KG1 (cell line): ENCODE measurements at regions not wholly inside any gene's neighbourhood (a gene's known extent, or its start where the extent isn't known, plus 50 kb on each side); places are given as distances from the start of the nearest gene placed in this dataset.
A peak's percentile ranks its signal among the peaks of the same experiment; 100 is the strongest.
"Not testable (repeated sequence)": the region's sequence is repeated elsewhere in the genome, so short reads cannot be mapped to it uniquely, and the experiment has no call there.

Experiments
- DNase-seq: peaks from one replicate; lab custom pipeline; 2025; lab: John Stamatoyannopoulos, UW

DNA sequence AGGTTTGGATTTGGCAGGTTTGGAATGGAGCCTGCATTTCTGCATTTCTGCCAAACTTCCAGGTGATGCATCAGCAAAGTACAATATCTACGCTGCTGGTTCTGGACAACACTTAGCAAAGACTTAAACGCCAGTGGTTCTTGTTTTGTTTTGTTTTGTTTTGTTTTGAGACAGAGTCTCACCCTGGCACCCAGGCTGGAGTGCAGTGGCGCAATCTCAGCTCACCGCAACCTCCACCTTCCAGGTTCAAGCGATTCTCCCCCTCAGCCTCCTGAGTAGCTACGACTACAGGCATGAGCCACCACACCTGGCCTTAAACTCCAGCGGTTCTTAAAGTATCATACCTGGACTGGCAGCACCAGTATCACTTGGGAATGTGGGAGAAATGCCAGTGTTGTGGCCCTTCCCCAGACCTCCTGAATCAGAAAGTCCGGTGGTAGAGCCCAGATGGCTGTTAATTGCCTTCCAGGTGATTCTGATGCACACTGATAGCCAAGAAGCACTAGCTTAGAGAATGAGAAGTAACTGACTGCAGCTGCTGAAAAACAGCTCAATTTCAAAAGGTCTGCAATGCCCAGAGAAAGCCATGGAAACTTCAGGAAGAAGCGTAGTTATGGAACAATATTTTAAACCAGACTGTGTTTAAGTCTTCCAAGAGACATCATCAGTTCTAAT lies 114.8 kb upstream of the FOXN3 start:
- DNase-seq, result no peak

DNA sequence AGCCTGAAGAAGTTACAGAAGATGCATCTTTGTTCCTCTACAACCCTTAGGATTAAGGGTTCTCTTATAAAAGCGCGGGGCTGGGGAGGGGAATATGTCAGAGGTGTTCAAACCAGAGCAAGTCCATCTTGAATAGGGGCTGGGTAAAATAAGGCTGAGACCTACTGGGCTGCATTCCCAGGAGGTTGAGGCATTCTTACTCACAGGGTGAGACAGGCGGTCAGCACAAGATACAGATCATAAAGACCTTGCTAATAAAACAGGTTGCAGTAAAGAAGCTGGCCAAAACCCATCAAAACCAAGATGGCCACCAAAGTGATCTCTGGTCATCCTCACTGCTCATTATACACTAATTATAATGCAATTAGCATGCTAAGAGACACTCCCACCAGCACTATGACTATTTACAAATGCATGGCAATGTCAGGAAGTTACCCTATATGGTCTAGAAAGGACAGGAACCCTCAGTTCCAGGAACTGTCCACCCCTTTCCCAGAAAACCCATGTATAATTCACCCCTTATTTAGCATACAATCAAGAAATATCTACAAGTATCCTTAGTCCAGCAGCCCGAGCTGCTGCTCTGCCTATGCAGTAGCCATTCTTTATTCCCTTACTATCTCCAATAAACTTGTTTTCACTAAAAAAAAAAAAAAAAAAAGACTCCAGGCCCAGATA lies 108.1 kb upstream of the FOXN3 start:
- no peak for DNase-seq

DNA sequence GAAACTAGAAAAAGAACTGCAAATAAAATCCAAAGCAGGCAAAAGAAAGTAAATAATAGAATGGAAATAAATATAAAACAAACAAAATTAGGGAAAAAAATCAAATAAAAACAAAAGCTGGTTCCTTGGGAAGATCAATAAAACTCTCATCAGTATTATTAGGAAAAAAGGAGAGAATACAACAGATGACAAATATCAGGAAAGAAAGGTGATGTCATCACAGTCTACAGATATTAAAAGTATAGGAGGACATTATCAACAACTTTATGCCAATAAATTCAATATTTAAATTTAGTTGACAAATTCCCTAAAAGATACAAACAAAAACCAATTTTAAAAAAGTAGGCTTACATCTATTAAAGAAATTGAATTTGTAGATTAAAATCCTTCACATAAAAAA lies 107.4 kb upstream of the FOXN3 start:
- no peak for DNase-seq

DNA sequence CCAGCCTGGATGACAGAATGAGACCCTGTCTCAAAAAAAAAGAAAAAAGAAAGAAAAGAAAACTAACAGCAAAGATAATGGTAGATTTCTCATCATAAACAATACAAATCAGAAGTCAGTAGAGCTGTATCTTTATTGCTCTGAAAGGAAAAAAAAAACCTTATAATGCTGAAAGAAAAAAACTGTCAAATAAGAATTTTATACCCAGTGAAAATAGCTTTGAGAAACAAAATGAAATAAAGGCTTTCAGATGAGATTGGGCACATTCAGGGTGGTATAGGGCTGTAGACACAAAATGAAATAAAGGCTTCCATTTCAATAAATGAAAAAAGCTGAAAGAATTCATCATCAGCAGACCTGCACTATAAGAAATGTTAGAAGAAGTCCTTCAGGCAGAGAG lies 105.0 kb upstream of the FOXN3 start:
- no peak for DNase-seq

DNA sequence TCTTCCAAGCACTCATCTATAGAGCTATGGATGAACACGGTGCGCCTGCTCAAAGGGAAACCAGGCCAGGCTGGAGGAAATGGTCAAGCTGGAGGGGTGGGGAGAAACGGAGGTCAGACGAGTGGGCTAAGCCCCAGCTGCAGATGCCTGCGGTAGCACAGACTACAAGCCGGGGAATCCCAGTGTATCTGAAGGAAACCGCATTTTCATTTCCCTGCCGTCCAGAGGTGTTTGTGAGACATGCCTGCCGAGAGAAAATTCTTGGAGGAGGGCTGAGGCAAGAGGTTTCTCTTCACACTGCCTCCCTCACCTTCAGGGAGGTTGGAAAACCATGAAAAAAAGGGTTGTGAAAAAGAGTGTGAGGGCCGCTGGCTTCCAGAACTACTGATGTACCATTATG lies 102.0 kb upstream of the FOXN3 start:
- no peak for DNase-seq

DNA sequence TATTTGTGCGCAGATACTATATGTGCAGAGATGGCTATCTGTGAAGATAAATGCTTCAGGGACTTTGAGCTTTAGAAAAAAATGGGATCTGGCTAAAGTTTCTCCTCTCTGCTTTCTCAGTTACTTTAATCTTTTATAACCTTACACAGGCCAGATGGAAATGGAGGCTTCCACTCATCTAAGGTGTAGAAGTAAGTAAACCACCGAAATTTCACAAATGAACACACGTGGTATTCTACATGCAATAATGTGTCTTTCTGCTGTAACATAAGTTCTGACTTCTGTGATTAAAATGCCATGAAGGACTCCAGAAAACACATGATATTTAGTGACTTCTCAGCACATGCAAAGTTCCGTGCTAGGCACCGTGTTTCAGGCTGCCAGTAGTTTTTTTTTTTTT lies 99.1 kb upstream of the FOXN3 start:
- DNase-seq, result no peak

DNA sequence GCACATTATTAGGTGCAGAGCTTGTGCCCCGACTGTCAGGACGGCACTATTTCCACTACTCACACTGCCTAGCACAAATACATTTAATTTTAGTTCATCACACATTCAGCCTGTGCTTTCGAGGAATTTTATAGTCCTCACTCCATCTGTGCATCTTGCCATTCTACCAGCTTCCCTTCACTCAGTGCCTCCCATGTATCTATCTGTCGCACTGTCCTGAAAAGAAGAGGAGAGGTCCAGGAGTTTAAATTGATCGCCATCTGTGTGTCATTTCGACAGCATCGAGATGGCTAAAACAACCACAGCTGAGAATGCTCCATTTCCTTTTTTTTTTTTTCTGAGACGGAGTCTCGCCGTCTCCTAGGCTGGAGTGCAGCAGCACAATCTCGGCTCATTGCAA lies 97.6 kb upstream of the FOXN3 start:
- DNase-seq, result no peak

DNA sequence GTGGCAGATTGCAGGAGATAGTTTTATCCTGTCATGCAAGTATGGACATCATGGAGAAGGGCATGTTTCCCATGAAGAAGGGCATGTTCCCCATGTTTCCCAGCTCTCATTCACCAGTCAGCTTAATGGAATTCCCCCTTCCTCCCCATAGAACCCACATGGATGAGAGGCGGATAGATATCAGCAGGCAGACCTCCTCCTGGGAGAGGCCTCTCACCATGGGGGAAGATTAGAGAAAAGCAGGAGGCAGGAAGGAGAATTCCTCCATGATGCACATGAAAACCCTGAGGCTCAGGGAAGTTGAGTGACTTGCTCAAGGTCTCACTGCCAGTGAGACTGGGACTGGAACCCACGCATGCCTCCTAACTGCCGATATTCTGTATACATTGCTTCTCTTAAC lies 92.9 kb upstream of the FOXN3 start:
- no peak for DNase-seq

DNA sequence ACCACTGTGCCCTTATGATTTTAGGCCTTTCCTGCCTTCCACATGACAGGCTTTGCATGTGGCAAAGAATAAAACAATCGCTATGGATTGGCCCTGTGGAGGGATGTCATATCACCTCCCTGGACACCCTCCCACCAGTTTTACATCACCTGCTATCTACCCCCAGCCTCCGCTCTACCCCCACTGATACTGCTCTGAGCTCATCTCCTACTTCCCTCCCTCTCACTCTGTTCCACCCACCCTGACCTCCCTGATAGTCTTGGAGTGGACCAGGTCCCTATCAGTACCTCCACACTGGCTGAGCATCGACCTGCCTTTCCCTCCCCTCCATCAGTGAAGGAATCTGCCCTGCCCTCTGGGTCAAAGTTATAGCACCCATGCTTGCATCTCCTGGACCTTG lies 91.8 kb upstream of the FOXN3 start:
- DNase-seq, result no peak

DNA sequence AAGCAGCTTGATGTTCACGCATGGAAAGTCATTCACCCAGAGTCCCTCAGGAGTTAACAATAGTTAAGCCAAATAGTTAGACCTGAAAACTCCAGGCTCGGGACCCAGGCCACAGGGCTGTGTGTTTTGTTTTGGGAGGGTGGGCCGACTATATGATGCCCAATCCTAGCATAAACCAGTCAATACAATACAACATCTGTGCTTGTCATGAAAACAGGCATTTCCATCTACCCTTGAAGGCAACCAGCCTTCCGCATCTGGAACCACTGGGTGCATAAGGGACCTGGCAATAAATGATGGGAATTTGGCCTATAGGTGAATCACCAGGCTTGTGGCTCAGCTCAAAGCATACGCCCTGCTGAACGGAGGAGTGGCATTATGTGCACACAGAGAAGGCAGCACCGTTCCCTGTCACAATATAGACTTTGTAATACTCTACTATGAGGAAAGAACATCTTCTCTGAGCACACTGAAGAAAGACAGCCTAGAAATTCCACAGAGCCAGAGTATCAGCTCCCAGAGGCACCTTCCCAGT lies 91.0 kb upstream of the FOXN3 start:
- no peak for DNase-seq

DNA sequence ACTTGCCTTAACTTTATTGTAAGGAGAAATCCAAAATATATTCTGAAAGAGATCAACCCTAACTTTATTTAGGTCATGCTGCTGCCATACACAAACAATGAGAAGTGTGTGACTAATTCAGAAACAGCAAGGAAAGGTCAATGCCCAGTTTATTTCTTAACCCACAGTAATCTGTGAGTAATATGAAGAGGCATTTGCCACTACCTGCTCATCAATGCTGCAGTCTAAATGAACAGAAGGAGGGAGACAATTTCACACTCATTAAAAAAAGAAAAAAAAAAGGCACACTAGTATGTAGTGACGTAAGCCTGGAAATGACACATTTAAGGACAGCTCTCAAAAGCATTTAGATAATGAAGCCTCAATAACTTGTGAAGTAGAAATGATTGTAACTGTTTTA lies 90.5 kb upstream of the FOXN3 start:
- DNase-seq, result no peak

DNA sequence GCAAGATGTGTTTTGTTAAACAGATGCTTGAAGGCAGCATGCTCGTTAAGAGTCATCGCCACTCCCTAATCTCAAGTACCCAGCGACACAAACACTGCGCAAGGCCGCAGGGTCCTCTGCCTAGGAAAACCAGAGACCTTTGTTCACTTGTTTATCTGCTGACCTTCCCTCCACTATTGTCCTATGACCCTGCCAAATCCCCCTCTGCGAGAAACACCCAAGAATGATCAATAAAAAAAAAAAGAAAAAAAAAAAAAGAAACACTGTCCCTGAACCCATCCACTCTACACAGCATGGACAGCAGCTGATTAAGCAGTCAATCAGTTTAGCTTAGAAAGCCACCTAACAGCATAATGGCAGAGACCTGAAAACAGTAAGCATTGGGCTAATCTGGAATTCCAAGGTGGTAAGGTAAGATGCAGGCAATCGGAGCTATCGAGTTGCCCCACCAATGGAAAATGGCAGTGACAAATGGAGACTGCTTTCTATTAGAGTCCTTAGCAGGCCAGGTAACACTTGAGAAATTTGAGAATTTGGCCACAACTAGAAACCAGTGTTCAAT lies 89.9 kb upstream of the FOXN3 start:
- not testable (repeated sequence) for DNase-seq

DNA sequence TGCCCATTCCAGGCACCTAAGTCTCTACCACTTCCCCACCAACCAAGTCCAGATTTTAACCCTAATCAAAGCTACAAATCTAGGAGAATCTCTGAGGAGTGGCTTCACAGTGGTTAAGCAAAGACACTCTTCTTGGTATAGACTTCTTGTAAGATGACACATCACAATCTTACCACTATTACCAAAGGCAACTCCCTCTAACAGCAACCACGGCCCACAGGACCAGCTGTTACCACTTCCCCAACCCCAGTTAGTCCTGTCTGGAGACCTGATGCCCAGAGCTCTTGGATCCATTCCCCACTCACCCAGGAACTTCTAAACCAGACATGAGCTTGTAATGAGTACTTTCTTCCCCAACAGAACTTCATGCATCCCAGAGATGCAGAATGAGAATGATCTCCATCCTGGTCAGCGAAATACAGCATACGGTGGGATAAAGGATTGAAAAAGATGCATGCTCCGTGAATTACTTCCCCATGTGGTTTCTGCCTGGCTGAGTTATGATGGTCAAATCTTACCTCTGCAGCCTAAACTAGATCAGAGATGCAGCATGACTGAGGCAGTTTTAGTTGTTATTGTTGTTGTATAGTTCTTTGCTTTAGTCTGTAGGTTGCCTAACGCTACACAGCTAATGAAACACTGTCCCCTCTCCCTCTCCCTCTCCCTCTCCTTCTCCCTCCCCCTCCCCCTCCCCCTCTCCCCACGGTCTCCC lies 87.7 kb upstream of the FOXN3 start:
- peak; percentile 41 for DNase-seq

DNA sequence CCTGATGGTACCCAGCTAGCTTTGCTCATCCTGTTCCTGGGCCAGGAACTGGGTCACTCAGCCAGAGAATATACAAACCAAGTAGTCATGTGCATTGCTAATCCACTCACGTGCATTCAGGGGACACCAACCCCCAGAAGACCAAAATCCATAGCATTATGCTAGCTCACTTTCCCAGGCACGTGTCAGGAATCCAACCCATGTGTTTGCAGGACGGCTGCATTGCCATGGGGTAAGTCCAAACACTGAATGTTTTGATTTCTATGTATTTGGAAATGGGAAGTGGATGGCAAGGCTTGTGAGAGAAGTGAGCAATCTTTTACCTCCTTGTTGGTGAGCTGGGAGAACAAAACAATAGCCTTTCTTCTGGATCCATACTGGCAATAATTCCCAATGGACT lies 87.1 kb upstream of the FOXN3 start:
- no peak for DNase-seq

DNA sequence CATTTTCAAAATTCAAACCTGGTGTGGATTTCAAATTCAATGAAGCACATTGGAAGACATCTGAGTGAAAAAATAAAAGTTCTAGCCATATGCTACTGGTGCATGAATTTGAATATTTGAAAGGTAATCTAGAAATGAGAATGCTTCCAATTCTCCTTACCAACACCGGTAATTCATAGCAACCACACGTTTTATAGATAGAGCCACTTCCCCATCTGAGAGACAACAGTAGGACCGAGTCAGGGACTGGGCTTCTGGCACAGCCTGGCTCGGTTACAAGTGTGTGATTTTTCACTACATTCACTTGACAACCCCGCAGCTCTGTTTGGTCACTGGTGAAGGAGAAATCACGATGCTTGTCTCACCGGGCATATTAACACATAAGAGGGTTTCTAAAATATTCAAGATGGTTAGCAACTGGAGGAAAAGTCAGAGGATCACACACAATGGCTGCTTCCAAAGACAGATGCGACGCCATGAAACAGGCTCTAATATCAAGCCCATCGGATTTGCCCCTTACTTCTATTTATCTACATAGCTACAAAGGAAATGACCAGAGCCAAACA lies 86.5 kb upstream of the FOXN3 start:
- no peak for DNase-seq

DNA sequence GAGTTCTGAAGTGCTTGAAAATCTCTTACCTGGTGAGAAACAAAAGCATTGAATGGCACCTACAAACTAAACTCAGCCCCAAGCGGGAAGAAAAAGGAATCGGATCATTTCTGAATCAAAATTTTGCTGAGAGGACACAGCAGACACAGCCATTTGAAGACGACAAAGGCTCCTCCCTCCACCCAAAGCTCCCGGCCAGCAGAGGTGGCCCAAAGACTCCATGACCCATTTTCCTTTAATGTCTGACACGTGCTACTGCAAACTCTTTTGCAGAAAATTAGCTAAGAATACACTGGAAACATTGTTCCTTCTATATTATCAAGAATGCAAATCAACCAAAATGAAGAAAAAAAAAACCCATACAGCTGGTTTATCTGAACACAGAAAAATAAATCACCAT lies 85.9 kb upstream of the FOXN3 start:
- no peak for DNase-seq

DNA sequence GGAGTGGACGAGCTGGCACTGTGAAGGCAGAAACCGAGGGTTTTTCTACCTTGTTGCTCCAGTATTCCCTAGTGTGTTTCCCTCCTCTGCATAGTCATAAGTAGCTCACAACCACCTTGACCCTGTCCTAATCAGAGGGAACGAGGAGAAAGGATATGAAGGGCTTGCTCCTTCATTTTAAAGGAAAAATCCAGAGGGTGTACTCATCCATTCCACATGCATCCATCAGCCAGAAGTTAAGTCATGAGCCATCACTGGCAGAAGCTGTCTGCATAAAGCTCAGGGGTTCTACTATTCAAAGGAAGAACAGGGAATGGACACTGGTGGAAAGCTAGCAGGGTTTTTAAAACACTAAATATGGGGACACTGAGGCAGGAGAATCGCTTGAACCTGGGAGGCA lies 84.3 kb upstream of the FOXN3 start:
- DNase-seq, result no peak

DNA sequence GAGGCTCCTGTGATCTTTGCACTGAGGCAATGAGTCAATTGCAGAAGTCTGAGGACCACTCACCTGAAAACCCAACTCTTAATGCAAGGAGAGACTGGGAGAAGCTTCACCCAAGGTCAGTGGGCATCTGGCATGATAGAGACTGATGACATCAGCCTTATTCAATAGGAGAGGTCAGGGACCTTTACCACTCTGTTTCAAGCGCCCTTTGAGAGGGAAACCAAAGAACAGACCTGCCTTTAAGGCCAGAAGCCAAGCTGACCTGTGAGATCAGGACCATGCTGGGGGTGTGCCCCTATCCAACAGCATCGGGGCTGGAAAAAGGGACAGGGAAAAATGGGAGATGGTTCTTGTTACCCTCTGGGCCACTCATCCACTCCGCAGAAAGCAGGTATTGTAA lies 83.3 kb upstream of the FOXN3 start:
- DNase-seq, result no peak

DNA sequence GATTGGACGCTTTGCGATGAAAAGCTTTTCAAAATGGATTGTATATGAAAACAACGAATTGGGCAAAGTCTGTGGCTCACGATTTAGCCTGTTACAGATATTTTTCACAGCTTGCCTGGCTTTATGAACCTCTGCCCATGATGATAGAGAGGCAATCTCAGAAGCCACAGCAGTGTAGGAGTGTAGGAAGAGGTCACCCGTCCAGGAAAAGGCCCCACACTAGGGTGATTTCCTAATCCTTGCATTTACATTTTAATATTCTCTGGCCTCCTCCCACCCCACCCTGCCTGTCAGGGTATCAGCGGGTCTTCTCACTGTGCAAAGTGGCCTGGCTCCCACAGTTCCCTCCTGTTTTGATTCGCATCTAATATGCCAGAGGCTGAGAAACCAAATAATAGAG lies 81.8 kb upstream of the FOXN3 start:
- no peak for DNase-seq

DNA sequence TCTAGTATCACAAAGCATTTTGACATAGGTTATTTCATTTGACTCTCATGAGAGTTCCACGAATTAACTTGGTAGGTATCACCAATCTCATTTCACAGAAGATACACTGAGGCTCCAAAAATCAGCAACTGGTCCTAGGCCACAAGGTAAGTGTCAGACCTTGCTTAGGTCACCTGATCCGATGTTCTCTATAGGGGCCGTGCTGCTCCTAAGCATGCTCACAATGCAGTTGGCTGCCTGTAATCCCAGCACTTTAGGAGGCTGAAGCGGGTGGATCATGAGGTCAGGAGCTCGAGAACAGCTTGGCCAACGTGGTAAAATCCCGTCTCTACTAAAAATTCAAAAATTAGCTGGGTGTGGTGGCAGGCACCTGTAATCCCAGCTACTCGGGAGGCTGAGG lies 78.7 kb upstream of the FOXN3 start:
- DNase-seq, result no peak

DNA sequence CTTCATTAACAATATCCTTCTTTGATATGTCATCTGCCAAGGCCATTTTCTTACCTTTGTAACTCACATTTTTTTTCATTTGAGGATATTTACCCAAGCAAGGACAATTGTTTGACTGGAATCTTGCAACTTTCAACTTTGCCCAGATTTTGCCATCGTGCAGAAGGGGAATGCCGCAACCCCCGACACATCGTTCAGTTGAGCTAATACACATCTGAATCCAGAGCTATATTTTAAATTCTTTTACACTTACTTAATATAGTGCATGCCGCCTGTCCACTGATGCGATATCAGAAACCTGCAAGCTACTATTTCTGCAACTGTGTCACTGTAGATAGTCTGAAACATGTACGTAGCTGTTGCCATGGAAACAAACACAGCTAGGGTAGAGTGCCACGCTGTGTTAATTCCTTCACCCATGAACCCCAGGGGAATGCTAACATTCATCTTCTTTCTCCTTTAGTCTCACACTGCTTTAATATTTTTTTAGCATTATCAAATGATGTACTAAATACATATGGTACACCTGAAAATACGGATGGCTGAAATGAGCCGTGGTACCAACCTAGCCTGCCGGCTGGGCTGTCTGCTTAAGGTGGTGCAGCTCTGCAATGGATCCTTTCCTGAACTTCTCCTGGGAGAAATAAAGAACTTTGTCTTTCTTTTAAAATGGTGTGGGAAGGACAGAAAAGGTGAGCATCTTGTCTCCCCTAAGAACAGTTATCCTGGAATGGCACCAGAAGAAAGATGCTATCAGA lies 77.0 kb upstream of the FOXN3 start:
- DNase-seq, result no peak

DNA sequence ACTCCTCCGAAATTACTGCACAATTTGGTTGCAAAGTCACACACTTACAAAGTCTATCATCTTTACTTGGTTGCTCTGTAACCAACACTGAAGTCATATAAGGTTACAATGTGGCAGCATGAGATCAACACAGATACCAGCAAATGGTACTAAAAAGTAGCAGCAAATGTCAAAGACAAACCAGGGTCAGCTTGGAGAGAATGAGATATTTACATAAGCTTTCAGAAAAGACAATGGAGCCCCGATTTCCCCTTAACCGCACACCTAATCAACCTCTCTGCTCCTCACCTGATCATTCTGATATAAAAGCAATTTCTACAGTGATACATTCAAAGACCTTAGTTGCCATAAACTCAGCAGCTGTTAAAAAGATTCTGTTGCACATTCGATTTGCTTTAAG lies 76.4 kb upstream of the FOXN3 start:
- no peak for DNase-seq
